Right cardiac atrium (tissue), 5 donors: ENCODE measurements at regions not wholly inside any gene's neighbourhood (a gene's known extent, or its start where the extent isn't known, plus 50 kb on each side); places are given as distances from the start of the nearest gene placed in this dataset.
A peak's percentile ranks its signal among the peaks of the same experiment; 100 is the strongest.

ENCODE experiments used
- ATAC-seq, 2 donors: fragments of 200-7000 bp; cut with Tn5 transposase; one replicate each; pipeline versions ENCODE4 v1.8.0 to v1.9.1; 2020; ENCODE audit warnings: moderate library complexity in 2 of 2, mild to moderate bottlenecking in 1 of 2
- DNase-seq, 3 donors: peaks; one replicate each; pipeline ENCODE4 v3.0.0-alpha.2; 2020
- H3K27ac ChIP-seq: one replicate; pipeline ENCODE4 v1.5.1; 2013; ENCODE audit warnings: mild to moderate bottlenecking, low read length, control low read depth, moderate library complexity
- H3K27me3 ChIP-seq: one replicate; pipeline ENCODE4 v1.6.1; 2013; ENCODE audit not compliant: control insufficient read depth, insufficient read depth
- H3K4me1 ChIP-seq: one replicate; pipeline ENCODE4 v1.6.1; 2013; ENCODE audit warnings: low read length; ENCODE audit not compliant: control insufficient read depth, insufficient read depth
- H3K4me3 ChIP-seq: one replicate; pipeline ENCODE4 v1.5.1; 2013; ENCODE audit warnings: low read length, control low read depth
- H3K9me3 ChIP-seq: one replicate; pipeline ENCODE4 v1.6.1; 2013; ENCODE audit warnings: low read length; ENCODE audit not compliant: control insufficient read depth
- WGBS: extraction: QIAGEN DNeasy Blood & Tissue Kit; methylation state at CpG from one replicate; pipeline ENCODE4 v1.1.7; 2013; 5-methylcytosine and 5-hydroxymethylcytosine counted together
- intact Hi-C, 4 donors: fragments of 100-400 bp; cut with DNase I; formaldehyde crosslinking; loops; one replicate each; pipeline versions ENCODE4 v1.11.0 to v1.14.0; 2022 to 2023
- donor health status: healthy with polysubstance abuse.
- donor health status: DM: no; HTN: yes; CAD: no.
- donor health status: DM: no; HTN: no; CAD: no.
- donor health status: DM: no; HTN: yes; CAD: no; lungs with severe emphysema.
- donor health status: DM: yes; HTN: yes; CAD: no.

GRCh38 chr14:53547593-53547992 lies 394.5 kb upstream of the DDHD1 start:
- Histone ChIP-seq H3K4me3 (no peak overlapping the region), H3K27ac (no peak overlapping the region), H3K9me3 (no peaks in the 10 kb centered on the region), H3K4me1 (peaks cover 3% of the 10 kb centered on the region), H3K27me3 (no peaks in the 10 kb centered on the region)
- no peak for ATAC-seq
- 94% methylated on average over 1 of the region's 1 CpG for WGBS
- intact Hi-C loops: loop anchor here in 2 of 4 donors (10.0 kb wide), 2 partner anchors 407 to 797 kb away; partner anchors contain the start of gene BMP4 (in 1 of the 2)
- no peak for DNase-seq

GRCh38 chr14:53545217-53545616 lies 392.1 kb upstream of the DDHD1 start:
- no peak overlapping the region for H3K4me3 ChIP-seq
- no peak overlapping the region for H3K27ac ChIP-seq
- intact Hi-C loops: loop anchor here in 2 of 4 donors (10.0 kb wide), 2 partner anchors 410 to 800 kb away; partner anchors contain the start of gene BMP4 (in 1 of the 2)
- H3K27me3 ChIP-seq: no peaks in the 10 kb centered on the region
- no peaks in the 10 kb centered on the region for H3K9me3 ChIP-seq
- H3K4me1 ChIP-seq: peaks cover 3% of the 10 kb centered on the region
- ATAC-seq (no peak), DNase-seq (no peak)

GRCh38 chr14:53542732-53543131 lies 389.6 kb upstream of the DDHD1 start:
- DNase-seq (no peak), ATAC-seq (peak in 1 of 2 donors; percentile 19)
- no peak overlapping the region for H3K4me3 ChIP-seq
- H3K27ac ChIP-seq: no peak overlapping the region
- no peaks in the 10 kb centered on the region for H3K9me3 ChIP-seq
- H3K27me3 ChIP-seq: no peaks in the 10 kb centered on the region
- H3K4me1 ChIP-seq: peaks cover 3% of the 10 kb centered on the region
- 19% methylated on average over 3 of the region's 3 CpGs for WGBS
- intact Hi-C loops: loop anchor here in 3 of 4 donors (5.0 to 10.0 kb wide), 3 partner anchors 412 to 802 kb away; partner anchors contain the start of gene BMP4 (in 1 of the 3)

GRCh38 chr14:53541411-53541810 lies 388.3 kb upstream of the DDHD1 start:
- no peak overlapping the region for H3K4me3 ChIP-seq
- H3K27ac ChIP-seq: no peak overlapping the region
- peaks cover 3% of the 10 kb centered on the region for H3K4me1 ChIP-seq
- DNase-seq (no peak), ATAC-seq (no peak)
- intact Hi-C loops: loop anchor here in 3 of 4 donors (5.0 to 10.0 kb wide), 3 partner anchors 413 to 803 kb away; partner anchors contain the start of gene BMP4 (in 1 of the 3)
- H3K27me3 ChIP-seq: no peaks in the 10 kb centered on the region
- H3K9me3 ChIP-seq: no peaks in the 10 kb centered on the region

GRCh38 chr14:53539489-53540126 lies 386.5 kb upstream of the DDHD1 start:
- peaks cover 3% of the 10 kb centered on the region for H3K4me1 ChIP-seq
- DNase-seq (peak; percentile 73 to 87 (median 83)), ATAC-seq (peak; percentile 79 to 90)
- H3K27ac ChIP-seq: no peak overlapping the region
- H3K9me3 ChIP-seq: no peaks in the 10 kb centered on the region
- 29% methylated on average over 5 of the region's 5 CpGs for WGBS
- H3K4me3 ChIP-seq: no peak overlapping the region
- no peaks in the 10 kb centered on the region for H3K27me3 ChIP-seq
- intact Hi-C loops: loop anchor here (2.0 to 10.0 kb wide), 6 partner anchors 415 to 808 kb away; partner anchors contain the start of gene BMP4 (in 1 of the 4)

GRCh38 chr14:53538316-53538881 lies 385.3 kb upstream of the DDHD1 start:
- H3K4me3 ChIP-seq: no peak overlapping the region
- ATAC-seq: no peak
- no peak overlapping the region for H3K27ac ChIP-seq
- intact Hi-C loops: loop anchor here (2.0 to 10.0 kb wide), 5 partner anchors 636 to 809 kb away; no protein-coding TSS in a partner anchor
- 78% methylated on average over 2 of the region's 2 CpGs for whole genome bisulfite sequencing
- no peak for DNase-seq
- no peaks in the 10 kb centered on the region for H3K9me3 ChIP-seq
- H3K27me3 ChIP-seq: no peaks in the 10 kb centered on the region
- peaks cover 3% of the 10 kb centered on the region for H3K4me1 ChIP-seq

DNA sequence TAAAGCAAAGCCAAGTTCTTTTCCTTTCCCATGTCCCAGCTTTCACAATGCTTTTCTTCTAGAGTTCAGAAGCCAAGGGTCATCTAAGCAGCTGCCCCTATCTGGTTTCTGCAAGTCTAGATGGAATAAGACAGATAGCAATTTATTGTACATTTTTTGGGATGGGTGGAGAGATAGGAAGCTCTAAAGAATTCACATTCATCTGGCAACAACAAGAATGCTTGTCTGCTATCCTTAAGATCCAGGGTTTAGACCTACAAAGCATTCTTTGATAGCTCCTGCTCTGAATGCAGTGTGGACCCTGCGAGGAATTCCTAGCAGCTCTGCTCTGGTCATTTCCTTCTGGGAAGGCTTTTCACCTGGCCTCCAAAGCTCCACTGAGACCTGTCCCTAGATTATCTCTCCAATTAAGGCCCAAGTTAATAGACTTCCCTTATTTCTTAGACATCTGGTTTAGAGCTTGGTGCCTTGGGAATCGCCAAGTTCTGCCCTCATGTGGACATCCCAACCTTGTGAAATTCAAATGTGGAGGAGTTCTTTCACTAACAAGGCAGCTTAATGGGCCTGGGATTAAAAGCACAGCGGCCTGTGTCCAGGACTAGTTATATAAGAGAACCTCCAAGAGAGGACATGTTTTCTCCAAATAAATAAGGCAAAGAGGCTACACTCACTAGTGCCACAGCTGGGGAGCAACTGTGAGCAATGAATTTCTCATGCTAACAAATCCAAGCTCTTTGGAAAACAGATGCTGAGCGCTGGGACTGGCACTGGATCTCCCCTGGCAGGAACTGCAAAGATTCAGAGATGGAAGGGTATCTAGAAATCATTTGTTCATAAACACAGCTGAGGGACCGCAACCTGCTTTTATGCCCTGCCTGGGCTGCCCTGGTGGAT lies 384.5 kb upstream of the DDHD1 start:
- H3K4me3 ChIP-seq: no peak overlapping the region
- intact Hi-C loops: loop anchor here (2.0 to 10.0 kb wide), 5 partner anchors 637 to 810 kb away; no protein-coding TSS in a partner anchor
- DNase-seq (no peak), ATAC-seq (no peak)
- no peak overlapping the region for H3K27ac ChIP-seq
- no peaks in the 10 kb centered on the region for H3K27me3 ChIP-seq
- no peaks in the 10 kb centered on the region for H3K4me1 ChIP-seq
- H3K9me3 ChIP-seq: no peaks in the 10 kb centered on the region
- WGBS: 82% methylated on average over 5 of the region's 5 CpGs

GRCh38 chr14:53536446-53536845 lies 383.3 kb upstream of the DDHD1 start:
- 94% methylated on average over 2 of the region's 2 CpGs for WGBS
- Histone ChIP-seq H3K4me1 (no peaks in the 10 kb centered on the region), H3K27me3 (no peaks in the 10 kb centered on the region), H3K27ac (no peak overlapping the region), H3K4me3 (no peak overlapping the region), H3K9me3 (no peaks in the 10 kb centered on the region)
- ATAC-seq (no peak), DNase-seq (no peak)
- intact Hi-C loops: loop anchor here in 3 of 4 donors (5.0 to 10.0 kb wide), 4 partner anchors 638 to 811 kb away; no protein-coding TSS in a partner anchor

DNA sequence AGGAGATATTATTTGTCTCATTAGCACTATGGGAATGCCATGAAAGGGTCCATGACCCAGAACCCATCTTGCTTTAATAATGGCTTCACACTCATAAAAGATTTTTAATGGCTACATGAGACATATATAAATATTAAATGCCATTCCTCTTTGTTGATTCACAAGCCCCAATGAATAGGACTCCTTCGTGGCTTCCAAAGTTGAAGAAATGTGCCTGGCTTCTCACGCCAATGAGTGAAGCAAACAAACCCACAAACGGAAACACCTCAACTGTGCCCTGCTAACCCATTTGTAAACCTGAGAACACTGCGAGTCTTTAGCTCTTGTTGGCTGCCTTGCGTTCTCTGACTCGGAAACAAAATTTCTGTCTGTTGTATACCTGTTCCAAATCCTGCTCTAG lies 381.7 kb upstream of the DDHD1 start:
- 86% methylated on average over 6 of the region's 6 CpGs for WGBS
- Histone ChIP-seq H3K27ac (no peak overlapping the region), H3K4me3 (no peak overlapping the region), H3K9me3 (no peaks in the 10 kb centered on the region), H3K4me1 (no peaks in the 10 kb centered on the region), H3K27me3 (no peaks in the 10 kb centered on the region)
- no peak for ATAC-seq
- DNase-seq: no peak
- intact Hi-C loops: loop anchor here in 3 of 4 donors (5.0 to 10.0 kb wide), 4 partner anchors 640 to 812 kb away; no protein-coding TSS in a partner anchor

DNA sequence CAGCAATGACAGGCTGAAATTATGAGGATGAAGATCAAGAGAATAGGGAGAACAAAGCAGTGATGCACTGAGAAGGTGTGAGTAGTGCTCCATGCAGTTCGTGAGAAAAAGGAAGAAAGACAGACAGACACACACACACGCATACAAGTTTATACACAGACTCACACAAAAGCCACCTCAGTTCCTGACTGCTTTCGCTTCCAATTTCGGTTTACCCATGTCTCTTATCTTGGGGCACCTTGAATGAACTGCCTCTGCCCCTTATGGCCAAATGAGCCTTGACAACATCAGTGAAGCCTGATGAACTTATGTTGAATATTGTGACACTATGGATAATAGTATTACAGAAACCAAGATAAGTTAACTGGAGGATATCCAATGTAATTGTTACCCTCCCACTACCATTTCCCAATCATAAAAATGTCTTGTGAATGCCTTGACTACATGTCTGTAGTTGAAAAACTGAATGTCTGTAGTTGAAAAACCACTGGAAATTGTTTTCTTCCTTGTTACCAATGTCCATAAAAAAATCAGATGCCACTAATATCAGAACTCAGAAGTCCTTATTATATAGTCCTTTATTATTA lies 380.4 kb upstream of the DDHD1 start:
- no peaks in the 10 kb centered on the region for H3K4me1 ChIP-seq
- no peak overlapping the region for H3K27ac ChIP-seq
- no peak overlapping the region for H3K4me3 ChIP-seq
- WGBS: 71% methylated on average over 4 of the region's 4 CpGs
- no peaks in the 10 kb centered on the region for H3K9me3 ChIP-seq
- DNase-seq: no peak
- intact Hi-C loops: loop anchor here in 2 of 4 donors (10.0 kb wide), 2 partner anchors 641 to 811 kb away; no protein-coding TSS in a partner anchor
- ATAC-seq: no peak
- no peaks in the 10 kb centered on the region for H3K27me3 ChIP-seq
